H1 (cell line): ENCODE measurements at regions not wholly inside any gene's neighbourhood (a gene's known extent, or its start where the extent isn't known, plus 50 kb on each side); places are given as distances from the start of the nearest gene placed in this dataset.

Source experiments
- CTCF ChIA-PET: fragments of 300-600 bp; sonication (Branson Sonifier 250); formaldehyde crosslinking; loops from one replicate; lab custom pipeline; 2021; ENCODE audit not compliant: partially characterized antibody; lab: Charles Lee
- POLR2A ChIA-PET: fragments of 300-600 bp; sonication (Branson Sonifier 250); formaldehyde crosslinking; loops from one replicate; lab custom pipeline; 2021; ENCODE audit warnings: inconsistent platforms; ENCODE audit not compliant: partially characterized antibody; lab: Charles Lee
- DNase-seq, 2 experiments: peaks; one replicate each; pipeline versions ENCODE4 v3.0.0 to v3.0.0-alpha.2; 2010 to 2022; ENCODE audit warnings: low spot score in 2 of 2, low read depth in 1 of 2, mixed read lengths in 1 of 2
- FAIRE-seq: peaks from 2 replicates; lab custom pipeline; 2011; peaks lifted over from hg19 to GRCh38; lab: Jason Lieb, UNC
- H2AFZ ChIP-seq: 2 replicates; pipeline ENCODE4 v1.8.1; 2012; ENCODE audit warnings: low read length, inconsistent platforms
- H2AK5ac ChIP-seq: 2 replicates; pipeline ENCODE4 v1.6.1; 2013; ENCODE audit warnings: low read depth, low read length
- H2BK120ac ChIP-seq: replicated peaks from 2 replicates; pipeline ENCODE3; 2013; ENCODE audit warnings: low read depth, low read length, inconsistent platforms
- H2BK12ac ChIP-seq: 2 replicates; pipeline ENCODE4 v1.6.1; 2013; ENCODE audit warnings: low read depth, low read length
- H2BK15ac ChIP-seq: 2 replicates; pipeline ENCODE4 v1.6.1; 2013; ENCODE audit warnings: low read length
- H2BK20ac ChIP-seq: 2 replicates; pipeline ENCODE4 v1.6.1; 2013; ENCODE audit warnings: low read length
- H2BK5ac ChIP-seq: 2 replicates; pipeline ENCODE4 v1.6.1; 2013; ENCODE audit warnings: low read depth, low read length
- H3K14ac ChIP-seq: 2 replicates; pipeline ENCODE4 v1.6.1; 2013; ENCODE audit warnings: inconsistent platforms; ENCODE audit not compliant: insufficient read length
- H3K18ac ChIP-seq: 2 replicates; pipeline ENCODE4 v1.6.1; 2013; ENCODE audit warnings: low read length; ENCODE audit errors: extremely low read depth
- H3K23ac ChIP-seq: 2 replicates; pipeline ENCODE4 v1.6.1; 2013; ENCODE audit warnings: inconsistent platforms; ENCODE audit not compliant: insufficient read length
- H3K23me2 ChIP-seq: 2 replicates; pipeline ENCODE4 v1.6.1; 2013; ENCODE audit warnings: low read depth, low read length
- H3K27ac ChIP-seq: 2 replicates; pipeline ENCODE4 v1.6.1; 2011; ENCODE audit warnings: low read depth, low read length, inconsistent platforms
- H3K27me3 ChIP-seq, 4 experiments: replicated peaks in 1 of 4; 1 replicate in 1 of 4; 2 replicates in 3 of 4; pipeline versions ENCODE4 v1.6.1 to v1.8.1; 2011 to 2013; ENCODE audit warnings: low read length in 3 of 4, mild to moderate bottlenecking in 3 of 4, inconsistent platforms in 2 of 4, mixed read lengths in 2 of 4, moderate library complexity in 1 of 4; ENCODE audit not compliant: control insufficient read depth in 3 of 4, insufficient read depth in 3 of 4; ENCODE audit errors: extremely low read depth in 1 of 4
- H3K36me3 ChIP-seq, 4 experiments: 2 replicates each; pipeline versions ENCODE4 v1.6.1 to v1.8.1; 2011 to 2013; ENCODE audit warnings: mild to moderate bottlenecking in 4 of 4, low read length in 3 of 4, moderate library complexity in 2 of 4, control low read depth in 1 of 4, inconsistent platforms in 1 of 4; ENCODE audit not compliant: insufficient read depth in 4 of 4, control insufficient read depth in 2 of 4
- H3K4ac ChIP-seq: replicated peaks from 2 replicates; pipeline ENCODE3; 2013; ENCODE audit warnings: low read length, low read depth, mixed read lengths, inconsistent platforms; ENCODE audit not compliant: insufficient read length
- H3K4me1 ChIP-seq, 4 experiments: replicated peaks in 1 of 4; 1 replicate in 1 of 4; 2 replicates in 3 of 4; pipeline versions ENCODE4 v1.6.1 to v1.8.1; 2011 to 2013; ENCODE audit warnings: low read length in 3 of 4, inconsistent platforms in 2 of 4, mixed read lengths in 1 of 4; ENCODE audit not compliant: insufficient read depth in 4 of 4, control insufficient read depth in 3 of 4
- H3K4me2 ChIP-seq, 2 experiments: 2 replicates each; pipeline versions ENCODE4 v1.6.1 to v1.8.1; 2011 to 2013; ENCODE audit warnings: low read depth in 2 of 2, low read length in 2 of 2, control low read depth in 1 of 2, inconsistent platforms in 1 of 2, mild to moderate bottlenecking in 1 of 2; ENCODE audit not compliant: insufficient read depth in 1 of 2
- H3K4me3 ChIP-seq, 4 experiments: fragments of 200-600, 300-600 bp in 1 of 4; sonication (generic), shearing (Covaris generic), sonication (Bioruptor Twin) in 1 of 4; 2 replicates each; pipeline versions ENCODE4 v1.5.1 to v1.8.1; 2011 to 2016; ENCODE audit warnings: low read length in 4 of 4, low read depth in 3 of 4, control low read depth in 2 of 4, inconsistent platforms in 2 of 4, mild to moderate bottlenecking in 2 of 4, mixed read lengths in 1 of 4, moderate library complexity in 1 of 4; ENCODE audit not compliant: insufficient read depth in 2 of 4; ENCODE audit errors: extremely low read depth in 1 of 4
- H3K56ac ChIP-seq: replicated peaks from 2 replicates; pipeline ENCODE3; 2013; ENCODE audit warnings: low read depth, mild to moderate bottlenecking, mixed read lengths, low read length, inconsistent platforms; ENCODE audit not compliant: insufficient read length
- H3K79me1 ChIP-seq: 2 replicates; pipeline ENCODE4 v1.6.1; 2013; ENCODE audit warnings: low read depth, low read length, control low read depth
- H3K79me2 ChIP-seq, 2 experiments: 2 replicates each; pipeline versions ENCODE4 v1.6.1 to v1.8.1; 2012 to 2013; ENCODE audit warnings: low read length in 2 of 2, mild to moderate bottlenecking in 2 of 2, inconsistent platforms in 1 of 2; ENCODE audit not compliant: insufficient read depth in 2 of 2, control insufficient read depth in 1 of 2
- H3K9ac ChIP-seq, 4 experiments: replicated peaks in 1 of 4; 1 replicate in 1 of 4; 2 replicates in 3 of 4; pipeline versions ENCODE4 v1.6.1 to v1.8.1; 2011 to 2013; ENCODE audit warnings: low read depth in 3 of 4, low read length in 3 of 4, control low read depth in 2 of 4, mild to moderate bottlenecking in 2 of 4, moderate library complexity in 2 of 4, inconsistent platforms in 1 of 4; ENCODE audit errors: extremely low read depth in 1 of 4
- H3K9me3 ChIP-seq, 2 experiments: 2 replicates each; pipeline versions ENCODE4 v1.6.1 to v1.8.1; 2012 to 2013; ENCODE audit warnings: mild to moderate bottlenecking in 2 of 2, moderate library complexity in 2 of 2, control low read depth in 1 of 2, inconsistent platforms in 1 of 2, low read depth in 1 of 2, low read length in 1 of 2, mixed read lengths in 1 of 2; ENCODE audit not compliant: insufficient read depth in 2 of 2
- H4K20me1 ChIP-seq, 2 experiments: replicated peaks in 1 of 2; 2 replicates each; pipeline versions ENCODE3 to v1.8.1; 2011 to 2013; ENCODE audit warnings: inconsistent platforms in 2 of 2, low read length in 2 of 2, mild to moderate bottlenecking in 1 of 2; ENCODE audit not compliant: insufficient read depth in 2 of 2, control insufficient read depth in 1 of 2
- H4K5ac ChIP-seq: 2 replicates; pipeline ENCODE4 v1.6.1; 2013; ENCODE audit warnings: low read length, low read depth, mixed read lengths, inconsistent platforms; ENCODE audit not compliant: insufficient read length
- H4K8ac ChIP-seq: 2 replicates; pipeline ENCODE4 v1.8.0; 2013; ENCODE audit warnings: mild to moderate bottlenecking, moderate library complexity, low read length, inconsistent platforms; ENCODE audit not compliant: insufficient read depth; ENCODE audit errors: extremely low read depth
- H4K91ac ChIP-seq: replicated peaks from 2 replicates; pipeline ENCODE3; 2013; ENCODE audit warnings: low read length, mixed read lengths, inconsistent platforms; ENCODE audit not compliant: insufficient read length
- CREB1 ChIP-seq: IDR thresholded peaks from 2 replicates; pipeline ENCODE4 v1.6.1; 2012; ENCODE audit warnings: inconsistent platforms
- EZH2 ChIP-seq: fragments of 200-600 bp; sonication (generic); IDR thresholded peaks from 2 replicates; pipeline ENCODE4 v1.7.1; 2012; ENCODE audit warnings: low read depth, mild to moderate bottlenecking, moderate library complexity, low read length, inconsistent platforms; ENCODE audit not compliant: severe bottlenecking
- MAX ChIP-seq: IDR thresholded peaks from 2 replicates; pipeline ENCODE4 v1.6.1; 2012; ENCODE audit warnings: inconsistent platforms
- POU5F1 ChIP-seq: IDR thresholded peaks from 2 replicates; pipeline ENCODE4 v1.6.1; 2011; ENCODE audit warnings: low read depth, mild to moderate bottlenecking, low read length, moderate library complexity
- SRF ChIP-seq: IDR thresholded peaks from 2 replicates; pipeline ENCODE4 v1.6.1; 2011; ENCODE audit warnings: mild to moderate bottlenecking, low read depth, low read length, moderate library complexity
- WGBS, 2 experiments: shearing (Covaris generic) in 1 of 2; methylation state at CpG; one replicate each; pipeline versions ENCODE4 v1.1.6 to v1.1.7; 2013 to 2015; ENCODE audit warnings: low lambda C conversion rate in 2 of 2, mixed read lengths in 2 of 2, inconsistent platforms in 1 of 2, low coverage in 1 of 2, missing lambda C conversion rate in 1 of 2; ENCODE audit not compliant: insufficient replicate concordance in 2 of 2, insufficient coverage in 1 of 2, insufficient read length in 1 of 2; ENCODE audit errors: extremely low coverage in 1 of 2, missing lambda C conversion rate in 1 of 2; 5-methylcytosine and 5-hydroxymethylcytosine counted together
- TF ChIP-seq, protein P1 (sequence below): IDR thresholded peaks from 2 replicates; pipeline ENCODE4 v1.6.1; 2011; ENCODE audit warnings: low read depth, mild to moderate bottlenecking, low read length; ENCODE audit not compliant: insufficient read depth
- TF ChIP-seq, protein P2 (sequence below): IDR thresholded peaks from 2 replicates; pipeline ENCODE4 v1.6.1; 2012; ENCODE audit warnings: inconsistent platforms

GRCh38 chr13:62167650-62168172, 752.1 kb upstream of the PCDH20 start:
- H3K23ac ChIP-seq, result no peak overlapping the region
- H2AFZ ChIP-seq, result no peak overlapping the region
- no peak overlapping the region for H2BK120ac ChIP-seq
- H4K5ac ChIP-seq, result no peak overlapping the region
- no peaks in the 10 kb centered on the region for H3K36me3 ChIP-seq
- WGBS, 2 experiments, result 94% methylated on average over 12 of the region's 12 CpGs; no CpG with 5 or more reads in 1 of the 2 experiments
- H3K18ac ChIP-seq, result no peak overlapping the region
- H3K79me1 ChIP-seq, result no peaks in the 10 kb centered on the region
- H3K27ac ChIP-seq, result no peak overlapping the region
- no peak for FAIRE-seq
- H2AK5ac ChIP-seq, result no peak overlapping the region
- peak overlapping the region; percentile 51; the same call in 1 of the 2 replicates for H4K8ac ChIP-seq
- POLR2A ChIA-PET, result no interaction called here
- no peak overlapping the region for H2BK15ac ChIP-seq
- CTCF ChIA-PET, result interaction anchor here (0.7 to 1.3 kb wide), 2 partner anchors 11 to 35 kb away, joined by 3 read pairs; no protein-coding TSS in a partner anchor
- H3K9ac ChIP-seq, result no peak overlapping the region
- H3K4me3 ChIP-seq, result no peak overlapping the region
- no peaks in the 10 kb centered on the region for H3K27me3 ChIP-seq
- DNase-seq, result no peak
- TF ChIP-seq MAX (no peak), EZH2 (no peak), POU5F1 (no peak), SRF (no peak), CREB1 (no peak)
- TF ChIP-seq, protein P1, sequence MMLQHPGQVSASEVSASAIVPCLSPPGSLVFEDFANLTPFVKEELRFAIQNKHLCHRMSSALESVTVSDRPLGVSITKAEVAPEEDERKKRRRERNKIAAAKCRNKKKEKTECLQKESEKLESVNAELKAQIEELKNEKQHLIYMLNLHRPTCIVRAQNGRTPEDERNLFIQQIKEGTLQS, result no peak
- TF ChIP-seq, protein P2, sequence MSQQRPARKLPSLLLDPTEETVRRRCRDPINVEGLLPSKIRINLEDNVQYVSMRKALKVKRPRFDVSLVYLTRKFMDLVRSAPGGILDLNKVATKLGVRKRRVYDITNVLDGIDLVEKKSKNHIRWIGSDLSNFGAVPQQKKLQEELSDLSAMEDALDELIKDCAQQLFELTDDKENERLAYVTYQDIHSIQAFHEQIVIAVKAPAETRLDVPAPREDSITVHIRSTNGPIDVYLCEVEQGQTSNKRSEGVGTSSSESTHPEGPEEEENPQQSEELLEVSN, result no peak
- no peak overlapping the region for H2BK20ac ChIP-seq
- no peaks in the 10 kb centered on the region for H3K23me2 ChIP-seq
- no peak overlapping the region for H2BK12ac ChIP-seq
- H4K20me1 ChIP-seq, result no peaks in the 10 kb centered on the region
- H3K9me3 ChIP-seq, result peaks cover 3 to 4% of the 10 kb centered on the region in 2 experiments; a peak in 2 of 4 replicates
- H3K4ac ChIP-seq, result no peak overlapping the region
- H3K4me2 ChIP-seq, result no peak overlapping the region
- no peaks in the 10 kb centered on the region for H3K79me2 ChIP-seq
- H3K14ac ChIP-seq, result no peak overlapping the region
- H4K91ac ChIP-seq, result no peak overlapping the region
- H3K56ac ChIP-seq, result no peak overlapping the region
- no peak overlapping the region for H2BK5ac ChIP-seq
- no peaks in the 10 kb centered on the region for H3K4me1 ChIP-seq
